HCT116 (cell line): ENCODE measurements at regions not wholly inside any gene's neighbourhood (a gene's known extent, or its start where the extent isn't known, plus 50 kb on each side); places are given as distances from the start of the nearest gene placed in this dataset.

Experiments
- ATAC-seq: fragments of 200-7000 bp; cut with Tn5 transposase; 2 replicates; pipeline ENCODE4 v1.9.1; 2020; ENCODE audit warnings: mild to moderate bottlenecking, moderate library complexity
- BruUV-seq: library from RNA; stranded (reverse); fragments of 400-500 nt; replicated peaks from 2 replicates; lab custom pipeline; 2021; lab: Mats Ljungman, UMichigan
- CTCF ChIA-PET: fragments of 300-600 bp; sonication (Branson Sonifier 250); formaldehyde crosslinking; loops from one replicate; lab custom pipeline; 2021; ENCODE audit warnings: antibody characterized with exemption; lab: Charles Lee
- POLR2A ChIA-PET: fragments of 300-600, 350-600 bp; sonication (Branson Sonifier 250); formaldehyde crosslinking; loops from one replicate; lab custom pipeline; 2021; ENCODE audit warnings: antibody characterized with exemption; lab: Charles Lee
- RAD21 ChIA-PET, 2 experiments: fragments of 300-600 bp; sonication (Branson Sonifier 250); formaldehyde crosslinking; loops; one replicate each; lab custom pipeline; 2023; ENCODE audit warnings: low total read pairs in 2 of 2; ENCODE audit not compliant: uncharacterized antibody in 2 of 2, unreplicated experiment in 2 of 2, low non-redundant PET in 1 of 2; lab: Charles Lee
- DNase-seq: peaks from one replicate; pipeline ENCODE4 v3.0.0-alpha.2; 2010; ENCODE audit warnings: low read depth, low spot score
- H2AFZ ChIP-seq: fragments of 200-600 bp; shearing (Covaris generic), sonication (generic); 2 replicates; pipeline ENCODE4 v1.6.1; 2017; ENCODE audit warnings: low read depth, mixed run types, mixed read lengths, antibody characterized with exemption, low read length; ENCODE audit not compliant: poor library complexity, severe bottlenecking
- H3K27ac ChIP-seq: 2 replicates; pipeline ENCODE4 v1.5.1; 2012; ENCODE audit warnings: low read depth, low read length
- H3K27me3 ChIP-seq: fragments of 200-600 bp; sonication (generic); 2 replicates; pipeline ENCODE4 v1.6.1; 2016; ENCODE audit warnings: mixed run types, low read length, mixed read lengths; ENCODE audit not compliant: insufficient read depth
- H3K36me3 ChIP-seq, 2 experiments: fragments of 200-500 bp in 1 of 2; fragments of 200-600 bp in 1 of 2; sonication (Bioruptor generic) in 1 of 2; sonication (generic) in 1 of 2; 2 replicates each; pipeline versions ENCODE4 v1.5.1 to v1.6.1; 2014 to 2016; ENCODE audit warnings: low read length in 2 of 2, inconsistent platforms in 1 of 2, mixed read lengths in 1 of 2, mixed run types in 1 of 2; ENCODE audit not compliant: insufficient read depth in 2 of 2, control insufficient read depth in 1 of 2
- H3K4me1 ChIP-seq, 2 experiments: fragments of 200-600 bp in 1 of 2; sonication (generic) in 1 of 2; 2 replicates each; pipeline versions ENCODE4 v1.5.1 to v1.6.1; 2012 to 2017; ENCODE audit warnings: low read length in 2 of 2, inconsistent platforms in 1 of 2, mild to moderate bottlenecking in 1 of 2, mixed read lengths in 1 of 2, mixed run types in 1 of 2, moderate library complexity in 1 of 2; ENCODE audit not compliant: insufficient read depth in 2 of 2, control insufficient read depth in 1 of 2
- H3K4me2 ChIP-seq: fragments of 200-600 bp; sonication (generic); 2 replicates; pipeline ENCODE4 v1.6.1; 2017; ENCODE audit warnings: mixed run types, low read length, mixed read lengths
- H3K4me3 ChIP-seq, 2 experiments: fragments of 200-600 bp in 1 of 2; sonication (generic) in 1 of 2; replicated peaks in 1 of 2; 2 replicates each; pipeline ENCODE4 v1.5.1; 2011 to 2016; ENCODE audit warnings: low read length in 2 of 2, control low read depth in 1 of 2, low read depth in 1 of 2, mild to moderate bottlenecking in 1 of 2, mixed read lengths in 1 of 2, mixed run types in 1 of 2
- H3K79me2 ChIP-seq: fragments of 200-600 bp; sonication (generic); 2 replicates; pipeline ENCODE4 v1.6.1; 2017; ENCODE audit warnings: mild to moderate bottlenecking, mixed run types, low read length, moderate library complexity, mixed read lengths; ENCODE audit not compliant: insufficient read depth
- H3K9ac ChIP-seq: fragments of 200-600 bp; sonication (generic); 2 replicates; pipeline ENCODE4 v1.6.1; 2016; ENCODE audit warnings: low read length, mixed read lengths
- H3K9me2 ChIP-seq: fragments of 200-600 bp; sonication (generic), shearing (Covaris generic); 2 replicates; pipeline ENCODE4 v1.6.1; 2017; ENCODE audit warnings: mixed run types, mild to moderate bottlenecking, moderate library complexity; ENCODE audit not compliant: insufficient read depth
- H3K9me3 ChIP-seq, 2 experiments: fragments of 200-500 bp in 1 of 2; fragments of 200-600 bp in 1 of 2; sonication (Bioruptor generic) in 1 of 2; sonication (generic) in 1 of 2; 2 replicates each; pipeline ENCODE4 v1.6.1; 2014 to 2017; ENCODE audit warnings: low read length in 2 of 2, mixed read lengths in 2 of 2, inconsistent platforms in 1 of 2, low read depth in 1 of 2, mild to moderate bottlenecking in 1 of 2, mixed run types in 1 of 2, moderate library complexity in 1 of 2; ENCODE audit not compliant: control insufficient read depth in 1 of 2, insufficient read depth in 1 of 2
- H4K20me1 ChIP-seq: fragments of 200-600 bp; sonication (generic), shearing (Covaris generic); 2 replicates; pipeline ENCODE4 v1.6.1; 2017; ENCODE audit warnings: mixed run types, mild to moderate bottlenecking, moderate library complexity; ENCODE audit not compliant: insufficient read depth
- CBX3 ChIP-seq: IDR thresholded peaks from 2 replicates; pipeline ENCODE4 v1.6.1; 2012; ENCODE audit warnings: low read depth
- POLR2A ChIP-seq: IDR thresholded peaks from 2 replicates; pipeline ENCODE4 v1.7.0; 2011; ENCODE audit warnings: borderline replicate concordance; ENCODE audit not compliant: insufficient read depth, insufficient read length; ENCODE audit errors: extremely low read depth
- intact Hi-C: fragments of 100-400 bp; cut with micrococcal nuclease; formaldehyde crosslinking; loops from 2 replicates; pipeline ENCODE4 v1.10.0; 2022
- TF ChIP-seq, protein P1 (sequence below): IDR thresholded peaks from 2 replicates; pipeline ENCODE4 v1.6.1; 2011; ENCODE audit warnings: mild to moderate bottlenecking, low read length, moderate library complexity; ENCODE audit not compliant: insufficient replicate concordance; ENCODE audit errors: extremely low read depth
- TF ChIP-seq, protein P2 (sequence below): IDR thresholded peaks from 2 replicates; pipeline ENCODE4 v1.6.1; 2012; ENCODE audit warnings: low read depth

DNA sequence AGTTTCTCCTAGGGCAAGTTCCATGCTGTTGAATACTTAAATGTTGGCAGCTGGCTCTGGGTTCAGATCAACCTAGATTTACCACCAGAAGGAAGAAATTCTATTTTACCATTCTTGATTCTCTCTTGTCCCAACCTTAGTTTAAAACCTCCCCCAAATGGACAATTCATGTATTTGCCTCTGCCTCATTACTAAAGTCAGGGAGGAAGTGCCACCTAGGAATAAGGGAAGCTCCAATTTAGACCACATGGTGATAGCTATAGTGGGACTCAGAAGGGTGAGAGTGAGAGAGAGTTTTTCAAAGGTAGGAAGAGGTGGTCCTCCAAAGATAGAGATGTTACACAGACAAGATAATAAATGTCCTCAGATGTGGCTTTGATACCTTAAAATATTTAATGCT is 53.4 kb upstream of the PAM start:
- H2AFZ ChIP-seq = no peak overlapping the region
- ChIA-PET CTCF (interaction anchor here (1.0 kb wide), 1 partner anchor 21 kb away, joined by 4 read pairs; no protein-coding TSS in a partner anchor), RAD21 (no interaction called here), POLR2A (no interaction called here)
- H3K4me3 ChIP-seq = no peak overlapping the region
- DNase-seq (no peak), ATAC-seq (no peak)
- no TSS peak for BruUV-seq
- no peaks in the 10 kb centered on the region for H3K9me3 ChIP-seq
- no peak for TF ChIP-seq POLR2A
- TF ChIP-seq, protein P1, sequence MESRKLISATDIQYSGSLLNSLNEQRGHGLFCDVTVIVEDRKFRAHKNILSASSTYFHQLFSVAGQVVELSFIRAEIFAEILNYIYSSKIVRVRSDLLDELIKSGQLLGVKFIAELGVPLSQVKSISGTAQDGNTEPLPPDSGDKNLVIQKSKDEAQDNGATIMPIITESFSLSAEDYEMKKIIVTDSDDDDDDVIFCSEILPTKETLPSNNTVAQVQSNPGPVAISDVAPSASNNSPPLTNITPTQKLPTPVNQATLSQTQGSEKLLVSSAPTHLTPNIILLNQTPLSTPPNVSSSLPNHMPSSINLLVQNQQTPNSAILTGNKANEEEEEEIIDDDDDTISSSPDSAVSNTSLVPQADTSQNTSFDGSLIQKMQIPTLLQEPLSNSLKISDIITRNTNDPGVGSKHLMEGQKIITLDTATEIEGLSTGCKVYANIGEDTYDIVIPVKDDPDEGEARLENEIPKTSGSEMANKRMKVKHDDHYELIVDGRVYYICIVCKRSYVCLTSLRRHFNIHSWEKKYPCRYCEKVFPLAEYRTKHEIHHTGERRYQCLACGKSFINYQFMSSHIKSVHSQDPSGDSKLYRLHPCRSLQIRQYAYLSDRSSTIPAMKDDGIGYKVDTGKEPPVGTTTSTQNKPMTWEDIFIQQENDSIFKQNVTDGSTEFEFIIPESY = no peak
- TF ChIP-seq, protein P2, sequence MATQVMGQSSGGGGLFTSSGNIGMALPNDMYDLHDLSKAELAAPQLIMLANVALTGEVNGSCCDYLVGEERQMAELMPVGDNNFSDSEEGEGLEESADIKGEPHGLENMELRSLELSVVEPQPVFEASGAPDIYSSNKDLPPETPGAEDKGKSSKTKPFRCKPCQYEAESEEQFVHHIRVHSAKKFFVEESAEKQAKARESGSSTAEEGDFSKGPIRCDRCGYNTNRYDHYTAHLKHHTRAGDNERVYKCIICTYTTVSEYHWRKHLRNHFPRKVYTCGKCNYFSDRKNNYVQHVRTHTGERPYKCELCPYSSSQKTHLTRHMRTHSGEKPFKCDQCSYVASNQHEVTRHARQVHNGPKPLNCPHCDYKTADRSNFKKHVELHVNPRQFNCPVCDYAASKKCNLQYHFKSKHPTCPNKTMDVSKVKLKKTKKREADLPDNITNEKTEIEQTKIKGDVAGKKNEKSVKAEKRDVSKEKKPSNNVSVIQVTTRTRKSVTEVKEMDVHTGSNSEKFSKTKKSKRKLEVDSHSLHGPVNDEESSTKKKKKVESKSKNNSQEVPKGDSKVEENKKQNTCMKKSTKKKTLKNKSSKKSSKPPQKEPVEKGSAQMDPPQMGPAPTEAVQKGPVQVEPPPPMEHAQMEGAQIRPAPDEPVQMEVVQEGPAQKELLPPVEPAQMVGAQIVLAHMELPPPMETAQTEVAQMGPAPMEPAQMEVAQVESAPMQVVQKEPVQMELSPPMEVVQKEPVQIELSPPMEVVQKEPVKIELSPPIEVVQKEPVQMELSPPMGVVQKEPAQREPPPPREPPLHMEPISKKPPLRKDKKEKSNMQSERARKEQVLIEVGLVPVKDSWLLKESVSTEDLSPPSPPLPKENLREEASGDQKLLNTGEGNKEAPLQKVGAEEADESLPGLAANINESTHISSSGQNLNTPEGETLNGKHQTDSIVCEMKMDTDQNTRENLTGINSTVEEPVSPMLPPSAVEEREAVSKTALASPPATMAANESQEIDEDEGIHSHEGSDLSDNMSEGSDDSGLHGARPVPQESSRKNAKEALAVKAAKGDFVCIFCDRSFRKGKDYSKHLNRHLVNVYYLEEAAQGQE = no peak
- TF ChIP-seq CBX3 = no peak
- H3K9me2 ChIP-seq = no peaks in the 10 kb centered on the region
- H4K20me1 ChIP-seq = no peaks in the 10 kb centered on the region
- no peak overlapping the region for H3K27ac ChIP-seq
- H3K9ac ChIP-seq = no peak overlapping the region
- intact Hi-C loops = no loop called here
- no peaks in the 10 kb centered on the region for H3K27me3 ChIP-seq
- H3K36me3 ChIP-seq = no peaks in the 10 kb centered on the region
- H3K79me2 ChIP-seq = no peaks in the 10 kb centered on the region
- no peaks in the 10 kb centered on the region for H3K4me1 ChIP-seq
- no peak overlapping the region for H3K4me2 ChIP-seq
